Ascending aorta (tissue), 2 donors: ENCODE measurements at regions not wholly inside any gene's neighbourhood (a gene's known extent, or its start where the extent isn't known, plus 50 kb on each side); places are given as distances from the start of the nearest gene placed in this dataset.

Source experiments
- DNase-seq, 2 donors: peaks; one replicate each; pipeline ENCODE4 v3.0.0-alpha.2; 2019; ENCODE audit warnings: low spot score in 2 of 2
- H3K27ac ChIP-seq, 2 donors: fragments of 200-600 bp; sonication (generic); one replicate each; pipeline ENCODE4 v1.5.1; 2016 to 2017; ENCODE audit warnings: mild to moderate bottlenecking in 1 of 2
- H3K27me3 ChIP-seq: fragments of 200-600 bp; sonication (generic); one replicate; pipeline ENCODE4 v1.5.1; 2017
- H3K36me3 ChIP-seq, 2 donors: fragments of 200-600 bp; sonication (generic); one replicate each; pipeline ENCODE4 v1.5.1; 2016
- H3K4me1 ChIP-seq, 2 donors: fragments of 200-600 bp; sonication (generic); one replicate each; pipeline ENCODE4 v1.5.1; 2016 to 2017; ENCODE audit warnings: mild to moderate bottlenecking in 1 of 2
- H3K4me3 ChIP-seq, 2 donors: fragments of 200-600 bp; sonication (generic); one replicate each; pipeline ENCODE4 v1.5.1; 2016 to 2017; ENCODE audit warnings: mild to moderate bottlenecking in 1 of 2
- H3K9me3 ChIP-seq, 2 donors: fragments of 200-600 bp; sonication (generic); one replicate each; pipeline ENCODE4 v1.5.1; 2016
- CTCF ChIP-seq, 3 experiments: fragments of 200-600 bp in 2 of 3; fragments of 450-650 bp in 1 of 3; sonication (generic) in 2 of 3; IDR thresholded peaks; one replicate each; pipeline ENCODE4 v1.5.1; 2016 to 2019; ENCODE audit warnings: antibody characterized with exemption in 3 of 3, mild to moderate bottlenecking in 1 of 3, moderate library complexity in 1 of 3
- intact Hi-C: fragments of 100-400 bp; cut with DNase I; formaldehyde crosslinking; loops from one replicate; pipeline ENCODE4 v1.15.1; 2023

DNA sequence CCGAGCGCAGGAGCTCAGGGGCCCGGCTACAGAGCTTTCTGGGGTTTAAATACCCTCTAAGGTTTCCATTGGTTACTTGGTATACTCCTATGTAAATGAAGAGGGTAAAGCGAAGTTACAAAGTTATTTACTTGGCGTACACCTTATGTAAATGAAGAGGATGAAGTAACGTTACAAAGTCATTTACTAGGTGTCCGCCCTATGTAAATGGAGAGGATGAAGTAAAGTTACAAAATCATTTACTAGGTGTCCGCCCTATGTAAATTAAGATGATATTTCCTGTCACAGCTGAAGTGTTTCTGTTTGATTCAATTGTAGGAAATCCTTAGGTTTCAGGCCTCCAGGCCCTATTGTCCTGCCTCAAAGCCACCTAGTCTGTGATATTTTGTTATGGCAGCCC lies 358.2 kb downstream of the MTRR start:
- DNase-seq: no peak
- Histone ChIP-seq H3K4me1 (peaks cover 0 to 3% of the 10 kb centered on the region in 2 donors), H3K36me3 (no peaks in the 10 kb centered on the region), H3K27ac (no peak overlapping the region), H3K4me3 (no peak overlapping the region), H3K9me3 (peaks cover 0 to 3% of the 10 kb centered on the region in 2 donors), H3K27me3 (no peaks in the 10 kb centered on the region)
- TF ChIP-seq CTCF (IDR thresholded peaks at IDR 0.05): no peak
- intact Hi-C loops: no loop called here

- intact Hi-C loops: no loop called here
- Histone ChIP-seq H3K9me3 (no peaks in the 10 kb centered on the region), H3K4me3 (no peak overlapping the region), H3K27me3 (no peaks in the 10 kb centered on the region), H3K36me3 (no peaks in the 10 kb centered on the region), H3K4me1 (peaks cover 0 to 3% of the 10 kb centered on the region in 2 donors), H3K27ac (no peak overlapping the region)
- TF ChIP-seq CTCF (IDR thresholded peaks at IDR 0.05): no peak
- no peak for DNase-seq
Measured at GRCh38 chr5:8229551-8229950, 360.6 kb downstream of the MTRR start.

- Histone ChIP-seq H3K27ac (no peak overlapping the region), H3K4me3 (no peak overlapping the region), H3K9me3 (no peaks in the 10 kb centered on the region), H3K36me3 (no peaks in the 10 kb centered on the region), H3K4me1 (peaks cover 0 to 3% of the 10 kb centered on the region in 2 donors), H3K27me3 (no peaks in the 10 kb centered on the region)
- no peak for DNase-seq
- TF ChIP-seq CTCF (IDR thresholded peaks at IDR 0.05): no peak
- intact Hi-C loops: no loop called here
Measured at GRCh38 chr5:8230868-8231267, 361.9 kb downstream of the MTRR start.

- H3K27me3 ChIP-seq: no peaks in the 10 kb centered on the region
- H3K4me1 ChIP-seq: peaks cover 0 to 3% of the 10 kb centered on the region in 2 donors
- no peak overlapping the region for H3K27ac ChIP-seq
- no peaks in the 10 kb centered on the region for H3K9me3 ChIP-seq
- H3K4me3 ChIP-seq: no peak overlapping the region
- DNase-seq: no peak
- intact Hi-C loops: no loop called here
- no peaks in the 10 kb centered on the region for H3K36me3 ChIP-seq
- no peak for TF ChIP-seq CTCF (IDR thresholded peaks at IDR 0.05)
Measured at GRCh38 chr5:8233479-8233878, 364.5 kb downstream of the MTRR start.

DNA sequence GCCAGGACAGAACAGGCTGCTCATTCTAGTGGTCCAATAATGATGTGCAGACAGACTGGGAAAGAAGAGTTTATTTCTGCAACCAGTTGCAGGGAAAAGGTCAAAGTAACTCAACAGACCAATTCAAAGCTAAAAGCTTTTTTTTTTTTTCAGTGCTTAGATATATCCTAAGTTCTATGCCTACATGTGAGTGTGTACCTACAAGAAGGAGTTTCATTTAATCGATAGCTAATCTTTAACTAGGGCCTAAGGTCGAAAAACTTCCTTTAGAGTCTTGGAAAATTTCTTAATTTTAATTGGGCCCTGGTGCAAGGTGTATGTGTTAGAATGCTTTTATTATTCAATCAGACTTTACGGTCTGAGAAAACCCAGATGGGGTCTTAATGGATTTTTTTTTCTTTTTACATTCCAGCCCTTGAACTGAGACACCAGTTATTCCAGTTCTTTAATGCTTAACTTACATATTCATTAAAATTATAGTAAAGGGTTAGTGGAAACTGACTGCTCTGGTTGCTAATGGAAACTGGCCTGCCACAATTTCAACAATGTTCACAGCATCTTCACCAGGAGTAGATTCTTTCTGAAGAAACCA lies 365.3 kb downstream of the MTRR start:
- intact Hi-C loops: no loop called here
- H3K27ac ChIP-seq: no peak overlapping the region
- no peaks in the 10 kb centered on the region for H3K36me3 ChIP-seq
- no peak for DNase-seq
- H3K27me3 ChIP-seq: no peaks in the 10 kb centered on the region
- H3K4me1 ChIP-seq: peaks cover 0 to 3% of the 10 kb centered on the region in 2 donors
- no peaks in the 10 kb centered on the region for H3K9me3 ChIP-seq
- TF ChIP-seq CTCF (IDR thresholded peaks at IDR 0.05): no peak
- H3K4me3 ChIP-seq: no peak overlapping the region

DNA sequence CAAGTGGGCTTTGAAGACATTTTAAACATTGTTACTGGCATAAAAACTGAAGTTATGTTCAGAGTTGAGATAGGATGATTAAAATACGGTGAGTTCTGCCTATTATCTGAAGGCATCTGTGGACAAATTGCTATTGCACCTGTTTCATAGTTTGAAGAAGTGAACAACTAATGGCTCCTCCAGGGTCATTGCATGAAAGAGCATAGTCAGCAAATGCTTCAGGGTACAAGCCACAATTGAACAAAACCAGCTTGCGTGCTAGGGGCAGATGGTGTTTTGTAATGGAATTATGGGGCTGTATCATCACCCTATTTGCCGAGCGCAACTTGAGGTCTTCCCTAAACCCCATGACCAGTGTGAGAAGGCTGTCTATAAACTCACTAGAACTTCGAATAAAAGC lies 369.1 kb downstream of the MTRR start:
- H3K36me3 ChIP-seq: no peaks in the 10 kb centered on the region
- no peak for TF ChIP-seq CTCF (IDR thresholded peaks at IDR 0.05)
- H3K27ac ChIP-seq: no peak overlapping the region
- no peaks in the 10 kb centered on the region for H3K9me3 ChIP-seq
- intact Hi-C loops: no loop called here
- no peaks in the 10 kb centered on the region for H3K4me1 ChIP-seq
- H3K27me3 ChIP-seq: no peaks in the 10 kb centered on the region
- H3K4me3 ChIP-seq: no peak overlapping the region
- DNase-seq: no peak
